ENCODE measurements at regions not wholly inside any gene's neighbourhood (a gene's known extent, or its start where the extent isn't known, plus 50 kb on each side); places are given as distances from the start of the nearest gene placed in this dataset.

DNA sequence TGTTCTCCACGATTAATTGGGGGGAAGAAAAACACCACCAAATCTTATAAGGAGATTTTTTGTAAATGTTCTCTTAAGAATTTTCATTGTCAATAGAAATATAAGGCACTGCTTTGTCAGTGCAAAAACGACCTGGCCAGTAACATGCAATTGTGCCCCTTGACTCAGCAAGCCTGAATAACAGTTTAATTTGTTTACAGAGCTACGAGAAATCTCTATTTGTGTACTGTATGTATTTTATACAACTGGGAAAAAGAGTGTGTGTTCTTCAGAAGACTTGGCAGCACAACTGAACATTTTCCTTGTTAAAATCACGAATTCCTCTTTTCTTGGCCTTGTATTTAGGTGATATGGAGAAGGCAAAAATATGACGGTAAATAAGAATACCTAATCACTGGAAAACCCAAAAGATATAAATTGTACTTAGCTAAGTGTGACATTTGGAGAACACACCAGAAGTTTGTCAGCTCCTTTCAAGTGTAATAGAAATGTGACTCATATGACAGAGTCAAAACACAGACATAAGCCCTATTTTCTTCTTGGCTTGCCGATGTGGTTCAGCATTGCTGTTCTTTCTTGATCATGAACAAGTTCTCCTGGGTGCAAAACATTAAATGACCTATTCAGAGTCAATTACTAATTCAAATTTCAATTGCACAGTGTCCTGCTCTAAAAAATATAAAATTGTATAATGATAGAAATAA, 945.0 kb upstream of the INTU start:
- no peak for DNase-seq (ENCODE audit: extremely low read depth in 1 of 11, low read depth in 9 of 11, low spot score in 4 of 11)

DNA sequence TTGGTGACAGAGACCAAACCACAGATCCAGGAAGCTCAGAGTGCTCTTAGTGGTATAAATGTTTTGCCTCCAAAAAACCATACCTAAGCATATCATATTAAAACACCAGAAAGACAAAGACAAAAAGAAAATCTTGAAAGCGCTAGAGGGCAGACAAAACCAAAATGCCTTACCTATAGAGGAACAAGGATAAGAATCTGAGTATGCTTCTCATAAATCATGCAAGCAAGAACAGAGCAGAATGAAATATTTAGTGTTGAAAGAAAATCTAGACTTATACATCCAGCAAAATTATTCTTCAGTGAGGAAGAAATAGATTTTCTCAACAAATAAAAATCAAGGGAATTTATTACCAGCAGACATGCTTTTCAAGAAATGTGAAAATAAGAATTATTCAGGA, 941.0 kb upstream of the INTU start:
- no peak for DNase-seq (ENCODE audit: extremely low read depth in 1 of 11, low read depth in 9 of 11, low spot score in 4 of 11)

GRCh38 chr4:126697748-126698147, 935.0 kb upstream of the INTU start:
- no peak for DNase-seq (ENCODE audit: extremely low read depth in 1 of 11, low read depth in 9 of 11, low spot score in 4 of 11)

- DNase-seq (ENCODE audit: extremely low read depth in 1 of 11, low read depth in 9 of 11, low spot score in 4 of 11): no peak
These were observed 934.5 kb upstream of the INTU start for GRCh38 chr4:126698224-126698623.

- no peak for DNase-seq (ENCODE audit: extremely low read depth in 1 of 11, low read depth in 9 of 11, low spot score in 4 of 11)
These were observed 931.0 kb upstream of the INTU start for GRCh38 chr4:126701756-126702155.

- DNase-seq (ENCODE audit: extremely low read depth in 1 of 11, low read depth in 9 of 11, low spot score in 4 of 11): no peak
These were observed 930.0 kb upstream of the INTU start for GRCh38 chr4:126702747-126703146.

GRCh38 chr4:126705266-126705665, 927.5 kb upstream of the INTU start:
- no peak for DNase-seq (ENCODE audit: extremely low read depth in 1 of 11, low read depth in 9 of 11, low spot score in 4 of 11)

GRCh38 chr4:126708716-126709115, 924.0 kb upstream of the INTU start:
- no peak for DNase-seq (ENCODE audit: extremely low read depth in 1 of 11, low read depth in 9 of 11, low spot score in 4 of 11)

DNA sequence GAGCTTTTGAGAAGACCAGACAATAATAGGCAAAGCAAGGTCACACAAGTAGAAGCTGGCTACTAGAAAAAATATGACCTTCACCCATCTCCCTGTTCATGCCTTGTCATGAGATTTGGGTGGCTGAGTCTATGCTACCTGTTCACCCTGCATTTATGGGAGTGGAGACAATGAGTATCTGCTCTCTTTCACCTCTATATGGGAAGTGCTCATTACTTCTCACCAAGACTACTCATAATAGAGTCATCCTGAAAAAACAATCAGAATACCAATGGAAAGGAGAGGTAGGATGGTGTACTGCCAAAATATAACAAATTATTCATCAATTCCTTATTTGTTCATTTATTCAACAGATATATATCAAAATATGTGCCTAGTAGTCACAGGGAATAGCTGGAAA, 921.8 kb upstream of the INTU start:
- DNase-seq (ENCODE audit: extremely low read depth in 1 of 11, low read depth in 9 of 11, low spot score in 4 of 11): no peak

- DNase-seq (ENCODE audit: extremely low read depth in 1 of 11, low read depth in 9 of 11, low spot score in 4 of 11): no peak
These were observed 917.7 kb upstream of the INTU start for GRCh38 chr4:126715067-126715466.

- no peak for DNase-seq (ENCODE audit: extremely low read depth in 1 of 11, low read depth in 9 of 11, low spot score in 4 of 11)
These were observed 917.1 kb upstream of the INTU start for GRCh38 chr4:126715681-126716080.

DNA sequence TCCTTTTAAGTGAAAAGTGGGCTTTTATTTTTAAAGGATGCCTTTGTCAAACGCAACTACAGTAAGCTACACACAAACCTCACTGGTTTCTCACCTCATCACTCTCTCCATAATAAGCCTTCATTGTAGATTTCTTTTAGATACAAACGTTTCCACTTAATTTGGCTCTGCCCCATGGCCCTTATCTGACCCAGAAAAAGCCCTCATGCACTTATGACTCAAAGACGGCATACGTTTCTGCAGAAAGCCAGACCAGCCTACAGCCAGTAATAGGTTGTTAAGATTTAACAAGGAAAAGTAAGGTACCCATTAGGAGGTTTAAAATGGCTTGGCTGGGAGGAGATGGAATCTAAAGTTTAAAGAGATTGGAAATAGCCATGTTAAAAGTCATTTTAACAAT, 914.6 kb upstream of the INTU start:
- no peak for DNase-seq (ENCODE audit: extremely low read depth in 1 of 11, low read depth in 9 of 11, low spot score in 4 of 11)

DNA sequence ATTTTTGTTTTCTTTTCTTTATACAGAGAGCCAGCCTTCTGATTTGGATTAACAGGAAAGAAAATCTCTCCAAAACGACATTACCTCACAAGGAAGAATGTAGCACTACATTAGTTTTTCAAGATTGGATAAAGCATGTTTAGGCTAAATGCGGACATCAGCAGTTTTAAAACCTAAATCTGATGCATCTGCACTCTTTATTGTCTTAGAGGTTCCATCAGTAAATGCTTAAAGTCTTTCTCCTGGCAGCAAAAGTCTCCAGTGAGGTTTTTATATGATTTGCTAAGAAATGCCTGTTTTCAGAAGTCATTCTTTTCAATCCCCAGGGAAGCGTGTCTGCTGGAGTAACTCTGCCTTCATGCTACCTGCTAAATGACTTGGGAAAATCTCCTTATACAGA, 912.9 kb upstream of the INTU start:
- no peak for DNase-seq (ENCODE audit: extremely low read depth in 1 of 11, low read depth in 9 of 11, low spot score in 4 of 11)

DNA sequence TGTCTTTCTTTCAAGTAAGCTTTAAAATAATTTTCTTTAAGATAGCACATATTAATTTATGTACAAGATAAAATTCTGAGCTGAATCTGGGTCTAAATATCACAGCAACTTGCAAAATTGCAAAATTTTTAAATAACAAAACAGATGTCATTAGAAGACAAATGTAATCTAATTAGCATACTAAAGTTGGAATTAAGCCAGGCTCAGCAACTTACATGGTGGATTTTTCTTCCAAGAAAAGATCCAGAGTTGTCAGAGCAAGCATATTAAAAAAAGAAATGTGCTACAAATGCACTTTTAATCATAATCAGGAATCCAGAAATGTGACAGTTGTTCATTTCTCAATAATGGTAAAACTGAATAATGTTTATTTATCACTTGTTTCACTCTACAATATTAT, 906.9 kb upstream of the INTU start:
- DNase-seq (ENCODE audit: extremely low read depth in 1 of 11, low read depth in 9 of 11, low spot score in 4 of 11): no peak

DNA sequence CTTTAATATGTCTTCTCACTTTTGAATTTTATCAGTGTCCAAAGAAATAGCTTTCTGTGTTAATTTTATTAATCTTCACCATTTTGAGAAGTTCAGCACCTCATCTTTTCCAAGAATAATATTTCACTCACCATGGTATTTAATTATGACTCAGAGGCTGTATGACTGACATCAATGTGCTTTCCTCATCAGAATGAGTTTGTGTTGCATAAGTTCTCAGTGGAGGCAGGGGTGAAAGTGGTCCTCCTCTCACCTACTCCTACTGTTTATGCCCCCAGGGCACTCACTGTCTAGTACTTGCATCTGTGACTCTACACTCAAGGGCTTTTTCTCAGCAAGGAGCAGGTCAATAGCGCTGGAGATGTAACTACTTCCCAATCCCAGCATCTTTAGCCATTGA, 905.3 kb upstream of the INTU start:
- DNase-seq (ENCODE audit: extremely low read depth in 1 of 11, low read depth in 9 of 11, low spot score in 4 of 11): no peak

DNA sequence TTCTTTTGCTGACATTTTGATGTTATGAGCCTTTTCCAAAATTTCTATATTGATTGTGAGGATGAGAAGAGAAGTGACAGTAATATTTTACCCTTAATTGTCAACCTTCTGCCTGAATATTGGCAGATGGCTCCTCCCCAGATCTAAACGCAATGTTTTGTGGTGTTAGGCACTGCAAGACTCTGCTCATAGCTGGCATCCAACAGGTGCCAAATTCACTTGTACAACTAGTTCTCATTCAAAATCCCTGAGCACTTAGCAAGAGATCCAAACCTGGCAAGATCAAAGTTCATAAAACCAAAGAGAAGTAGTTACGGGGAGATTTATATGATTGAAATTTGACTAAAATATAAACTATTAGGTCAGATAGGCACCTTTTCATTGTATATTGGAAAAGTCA, 901.7 kb upstream of the INTU start:
- no peak for DNase-seq (ENCODE audit: extremely low read depth in 1 of 11, low read depth in 9 of 11, low spot score in 4 of 11)

DNA sequence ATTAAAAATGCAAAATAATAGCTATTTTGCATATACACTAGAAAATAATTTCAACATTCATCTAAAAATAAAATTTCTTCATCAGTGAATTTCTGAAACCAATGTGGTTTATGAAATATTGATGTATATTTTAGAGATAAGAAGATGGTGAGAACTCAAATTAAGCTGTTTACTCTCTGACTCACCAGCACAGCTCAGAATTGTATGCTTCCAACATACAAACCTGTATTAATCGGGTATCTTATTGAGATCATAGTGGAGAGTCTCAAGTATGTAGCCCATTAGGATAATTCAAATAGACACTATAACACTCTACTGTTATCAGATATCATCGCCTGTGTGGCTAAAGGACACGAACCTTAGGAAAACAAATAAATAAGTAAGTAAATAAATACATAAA, 899.5 kb upstream of the INTU start:
- DNase-seq (ENCODE audit: extremely low read depth in 1 of 11, low read depth in 9 of 11, low spot score in 4 of 11): no peak

- no peak for DNase-seq (ENCODE audit: extremely low read depth in 1 of 11, low read depth in 9 of 11, low spot score in 4 of 11)
These were observed 898.3 kb upstream of the INTU start for GRCh38 chr4:126734465-126734864.

- no peak for DNase-seq (ENCODE audit: extremely low read depth in 1 of 11, low read depth in 9 of 11, low spot score in 4 of 11)
These were observed 897.2 kb upstream of the INTU start for GRCh38 chr4:126735294-126736132.

DNA sequence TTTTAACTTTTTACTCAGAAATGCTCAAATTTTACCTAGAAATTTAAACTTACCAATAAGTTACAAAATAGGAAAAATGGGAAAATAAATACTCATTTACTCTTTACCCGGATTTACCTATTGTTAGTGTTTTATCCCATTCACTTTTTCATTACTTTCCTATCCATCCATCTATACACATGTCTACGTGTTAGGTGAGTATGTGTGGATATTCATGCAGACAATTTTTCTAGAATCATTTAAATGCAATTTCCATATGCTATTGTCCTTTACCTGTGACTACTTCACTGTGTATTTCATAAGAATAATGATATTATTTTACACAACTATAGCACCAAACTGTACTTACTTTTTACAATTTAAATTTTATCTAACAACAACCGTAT, 896.6 kb upstream of the INTU start:
- no peak for DNase-seq (ENCODE audit: extremely low read depth in 1 of 11, low read depth in 9 of 11, low spot score in 4 of 11)

Measured in renal cortex interstitium (tissue), 11 donors.